SK-N-SH treated with all-trans-retinoic acid at 6 μM for 48 hours (cell line): ENCODE measurements at regions not wholly inside any gene's neighbourhood (a gene's known extent, or its start where the extent isn't known, plus 50 kb on each side); places are given as distances from the start of the nearest gene placed in this dataset.

Experiments
- ATAC-seq: fragments of 200-7000 bp; cut with Tn5 transposase; 3 replicates; pipeline ENCODE4 v1.9.1; 2020; ENCODE audit warnings: mild to moderate bottlenecking, moderate library complexity
- CSRNP3 ChIP-seq: fragments of 250-450 bp; sonication (Bioruptor Pico); IDR thresholded peaks from 2 replicates; pipeline ENCODE4 v1.5.1; 2021; ENCODE audit warnings: mild to moderate bottlenecking, moderate library complexity
- ESRRG ChIP-seq: fragments of 250-450 bp; sonication (Bioruptor Pico); IDR thresholded peaks from 2 replicates; pipeline ENCODE4 v1.6.1; 2021; ENCODE audit warnings: mild to moderate bottlenecking
- ISL1 ChIP-seq: fragments of 250-450 bp; sonication (Bioruptor Pico); IDR thresholded peaks from 2 replicates; pipeline ENCODE4 v2.1.2; 2022; ENCODE audit warnings: mild to moderate bottlenecking, moderate library complexity
- OSR1 ChIP-seq: fragments of 250-450 bp; sonication (Bioruptor Pico); IDR thresholded peaks from 2 replicates; pipeline ENCODE4 v1.8.0; 2022; ENCODE audit warnings: moderate library complexity, mild to moderate bottlenecking, inconsistent platforms
- PATZ1 ChIP-seq: fragments of 250-450 bp; sonication (Bioruptor Pico); IDR thresholded peaks from 2 replicates; pipeline ENCODE4 v1.8.0; 2020; ENCODE audit warnings: mild to moderate bottlenecking, moderate library complexity, borderline replicate concordance
- POU6F1 ChIP-seq: fragments of 250-450 bp; sonication (Bioruptor Pico); IDR thresholded peaks from 2 replicates; pipeline ENCODE4 v1.8.0; 2021; ENCODE audit warnings: low read depth, mild to moderate bottlenecking, moderate library complexity, borderline replicate concordance
- PPARA ChIP-seq: fragments of 250-450 bp; sonication (Bioruptor Pico); IDR thresholded peaks from 2 replicates; pipeline ENCODE4 v1.5.0; 2020; ENCODE audit warnings: mild to moderate bottlenecking, borderline replicate concordance
- RARB ChIP-seq: fragments of 250-450 bp; sonication (Bioruptor Pico); IDR thresholded peaks from 2 replicates; pipeline ENCODE4 v1.8.0; 2021; ENCODE audit warnings: mild to moderate bottlenecking, moderate library complexity
- SNAI2 ChIP-seq: fragments of 250-450 bp; sonication (Bioruptor Pico); IDR thresholded peaks from 2 replicates; pipeline ENCODE4 v1.5.0; 2020; ENCODE audit warnings: mild to moderate bottlenecking, moderate library complexity
- TOX ChIP-seq: fragments of 250-450 bp; sonication (Bioruptor Pico); IDR thresholded peaks from 2 replicates; pipeline ENCODE4 v1.8.0; 2021; ENCODE audit warnings: mild to moderate bottlenecking, moderate library complexity, borderline replicate concordance
- TSHZ2 ChIP-seq: fragments of 250-450 bp; sonication (Bioruptor Pico); IDR thresholded peaks from 2 replicates; pipeline ENCODE4 v1.5.0; 2020; ENCODE audit warnings: mild to moderate bottlenecking, moderate library complexity
- ZFP3 ChIP-seq: fragments of 250-450 bp; sonication (Bioruptor Pico); IDR thresholded peaks from 2 replicates; pipeline ENCODE4 v1.5.0; 2020; ENCODE audit warnings: mild to moderate bottlenecking, moderate library complexity
- ZFP30 ChIP-seq: fragments of 450-650 bp; formaldehyde crosslinking; IDR thresholded peaks from 2 replicates; pipeline ENCODE4 v1.5.0; 2022; ENCODE audit warnings: mild to moderate bottlenecking, moderate library complexity
- ZNF565 ChIP-seq: fragments of 450-650 bp; formaldehyde crosslinking; conservative IDR thresholded peaks from 2 replicates; pipeline ENCODE4 v1.5.0; 2020; ENCODE audit warnings: low read depth, mild to moderate bottlenecking, moderate library complexity
- ZNF70 ChIP-seq: fragments of 450-650 bp; formaldehyde crosslinking; IDR thresholded peaks from 2 replicates; pipeline ENCODE4 v1.5.0; 2020; ENCODE audit warnings: mild to moderate bottlenecking, moderate library complexity
- ZNF8 ChIP-seq: fragments of 450-650 bp; formaldehyde crosslinking; IDR thresholded peaks from 2 replicates; pipeline ENCODE4 v1.5.0; 2020; ENCODE audit warnings: mild to moderate bottlenecking, moderate library complexity
- TF ChIP-seq, protein P1 (sequence below): fragments of 250-450 bp; sonication (Bioruptor Pico); IDR thresholded peaks from 2 replicates; pipeline ENCODE4 v1.5.1; 2020; ENCODE audit warnings: low read depth, mild to moderate bottlenecking, moderate library complexity

DNA sequence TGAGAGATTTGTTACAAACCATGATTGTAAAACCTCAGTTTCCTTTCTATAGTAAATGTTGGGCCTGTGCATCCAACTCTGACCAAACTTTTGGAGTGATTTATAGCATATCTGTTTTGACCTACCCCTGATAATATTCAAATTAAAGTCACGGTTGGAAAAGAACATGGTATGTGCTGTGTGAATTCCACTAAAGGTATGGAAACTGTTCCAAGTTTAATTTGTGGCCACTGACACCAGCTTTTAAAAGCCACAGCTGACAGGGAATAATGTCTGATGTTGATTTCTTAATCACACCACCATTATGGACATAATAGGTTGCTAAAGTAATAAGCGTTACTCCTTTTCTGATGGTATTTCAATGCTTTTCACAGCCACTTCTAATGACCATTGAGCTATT, 1215.9 kb downstream of the CDH8 start (continued):
- TF ChIP-seq POU6F1 (CRISPR knock-in tag): no peak
- TF ChIP-seq ZFP30 (CRISPR knock-in tag): no peak
- TF ChIP-seq ZFP3 (CRISPR knock-in tag): no peak
- TF ChIP-seq, all 23 proteins: peak for 0

DNA sequence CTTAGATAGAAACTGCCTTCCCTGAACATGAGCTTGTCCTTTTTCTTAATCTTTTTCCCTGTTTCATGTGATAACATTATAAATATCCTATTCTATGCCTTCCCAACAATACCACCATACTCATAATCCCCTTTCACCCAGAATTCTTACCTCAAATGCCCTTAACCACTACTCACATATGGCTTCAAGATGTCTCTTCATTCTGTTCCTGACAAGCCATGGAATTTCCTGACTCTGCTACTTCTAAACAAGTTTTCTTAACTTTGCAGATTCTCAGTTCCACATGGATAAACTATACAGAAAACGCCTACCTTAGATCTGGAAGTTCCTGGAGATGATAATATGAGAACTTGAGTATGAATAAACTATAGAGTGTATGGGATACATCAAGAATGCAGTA, 1217.8 kb downstream of the CDH8 start:
- ATAC-seq: no peak
- TF ChIP-seq RARB (no peak), ZFP30 (CRISPR knock-in tag) (no peak), POU6F1 (CRISPR knock-in tag) (no peak), ISL1 (CRISPR knock-in tag) (no peak), TOX (CRISPR knock-in tag) (no peak), ESRRG (CRISPR knock-in tag) (no peak), OSR1 (CRISPR knock-in tag) (no peak), CSRNP3 (no peak), ZNF8 (CRISPR knock-in tag) (no peak), PPARA (no peak), ZNF70 (no peak), ZNF565 (no peak), PATZ1 (CRISPR knock-in tag) (no peak)
- TF ChIP-seq, protein P1, sequence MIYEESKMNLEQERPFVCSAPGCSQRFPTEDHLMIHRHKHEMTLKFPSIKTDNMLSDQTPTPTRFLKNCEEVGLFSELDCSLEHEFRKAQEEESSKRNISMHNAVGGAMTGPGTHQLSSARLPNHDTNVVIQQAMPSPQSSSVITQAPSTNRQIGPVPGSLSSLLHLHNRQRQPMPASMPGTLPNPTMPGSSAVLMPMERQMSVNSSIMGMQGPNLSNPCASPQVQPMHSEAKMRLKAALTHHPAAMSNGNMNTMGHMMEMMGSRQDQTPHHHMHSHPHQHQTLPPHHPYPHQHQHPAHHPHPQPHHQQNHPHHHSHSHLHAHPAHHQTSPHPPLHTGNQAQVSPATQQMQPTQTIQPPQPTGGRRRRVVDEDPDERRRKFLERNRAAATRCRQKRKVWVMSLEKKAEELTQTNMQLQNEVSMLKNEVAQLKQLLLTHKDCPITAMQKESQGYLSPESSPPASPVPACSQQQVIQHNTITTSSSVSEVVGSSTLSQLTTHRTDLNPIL (CRISPR knock-in tag): no peak

DNA sequence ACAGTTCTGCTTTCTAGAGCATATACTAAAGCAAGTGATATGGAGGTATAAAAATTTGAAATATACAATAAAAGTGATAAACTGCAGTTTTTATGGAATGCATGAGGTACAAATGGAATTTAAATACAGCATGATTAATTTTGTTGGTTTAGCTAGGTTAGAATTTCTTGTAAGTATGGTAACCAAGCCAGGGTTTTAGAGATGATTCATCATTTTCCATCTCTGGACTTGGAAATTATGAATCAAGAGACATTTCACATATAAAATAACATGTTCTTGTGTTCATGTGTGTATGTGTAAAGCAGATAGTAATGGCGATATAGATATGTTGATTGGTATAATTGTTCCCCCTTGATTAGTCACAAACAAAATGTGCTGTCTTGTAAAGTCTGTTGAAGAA, 1219.8 kb downstream of the CDH8 start:
- no peak for ATAC-seq
- TF ChIP-seq TSHZ2 (CRISPR knock-in tag): no peak
- TF ChIP-seq ZFP3 (CRISPR knock-in tag): no peak
- TF ChIP-seq OSR1 (CRISPR knock-in tag): no peak
- no peak for TF ChIP-seq ESRRG (CRISPR knock-in tag)
- no peak for TF ChIP-seq SNAI2
- TF ChIP-seq POU6F1 (CRISPR knock-in tag): no peak
- TF ChIP-seq CSRNP3: no peak
- no peak for TF ChIP-seq PATZ1 (CRISPR knock-in tag)
